T-helper 17 cell (primary cell): ENCODE measurements at regions not wholly inside any gene's neighbourhood (a gene's known extent, or its start where the extent isn't known, plus 50 kb on each side); places are given as distances from the start of the nearest gene placed in this dataset.
"Not testable (repeated sequence)": the region's sequence is repeated elsewhere in the genome, so short reads cannot be mapped to it uniquely, and the experiment has no call there.

Experiments used
- ATAC-seq: fragments of 150-1000 bp; cut with Tn5 transposase; 2 replicates; pipeline ENCODE4 v1.10.0; 2021; ENCODE audit warnings: mild to moderate bottlenecking, moderate library complexity
- DNase-seq, 3 donors: peaks; one replicate each; pipeline versions ENCODE4 v3.0.0 to v3.0.0-alpha.2; 2020 to 2021
- H3K9me3 ChIP-seq: one replicate; pipeline ENCODE4 v1.7.0; 2013; ENCODE audit warnings: low read length, mild to moderate bottlenecking; ENCODE audit not compliant: control insufficient read depth, poor library complexity, severe bottlenecking
- H3K27ac Mint-ChIP-seq: one replicate; pipeline ENCODE4 v1.8.0; 2022; ENCODE audit warnings: mild to moderate bottlenecking, moderate library complexity, mixed read lengths
- H3K27me3 Mint-ChIP-seq: one replicate; pipeline ENCODE4 v1.8.0; 2022; ENCODE audit warnings: mixed read lengths
- H3K36me3 Mint-ChIP-seq: one replicate; pipeline ENCODE4 v1.8.0; 2022; ENCODE audit warnings: low read depth, mixed read lengths
- H3K4me1 Mint-ChIP-seq: one replicate; pipeline ENCODE4 v1.8.0; 2022; ENCODE audit warnings: mild to moderate bottlenecking, mixed read lengths
- H3K4me3 Mint-ChIP-seq: one replicate; pipeline ENCODE4 v1.8.0; 2022; ENCODE audit warnings: mild to moderate bottlenecking, moderate library complexity, mixed read lengths

DNA sequence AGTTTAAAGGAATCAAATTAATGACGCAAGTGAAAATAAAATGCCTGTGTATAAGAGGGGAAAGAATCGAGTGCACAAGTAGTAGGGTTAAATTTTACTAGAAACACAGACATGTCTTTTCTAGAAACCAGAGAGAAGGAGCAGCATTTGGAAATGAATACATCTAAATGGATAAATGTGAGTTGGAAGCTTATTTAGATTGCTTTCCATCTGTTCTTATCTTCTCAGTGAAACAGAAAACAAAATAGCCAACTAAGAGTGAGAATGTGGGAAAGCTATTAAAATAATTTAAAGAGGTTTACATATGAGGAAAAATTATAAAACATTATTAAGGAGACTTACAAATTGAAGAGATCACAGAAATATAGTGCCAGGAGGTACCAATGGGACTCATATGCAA is 1818.9 kb upstream of the FLRT2 start:
- DNase-seq (no peak), ATAC-seq (no peak)
- Mint-ChIP-seq H3K4me1 (no peaks in the 10 kb centered on the region), H3K4me3 (no peak overlapping the region), H3K36me3 (no peaks in the 10 kb centered on the region), H3K27ac (no peak overlapping the region), H3K27me3 (no peaks in the 10 kb centered on the region)
- H3K9me3 ChIP-seq = peaks cover 4% of the 10 kb centered on the region

DNA sequence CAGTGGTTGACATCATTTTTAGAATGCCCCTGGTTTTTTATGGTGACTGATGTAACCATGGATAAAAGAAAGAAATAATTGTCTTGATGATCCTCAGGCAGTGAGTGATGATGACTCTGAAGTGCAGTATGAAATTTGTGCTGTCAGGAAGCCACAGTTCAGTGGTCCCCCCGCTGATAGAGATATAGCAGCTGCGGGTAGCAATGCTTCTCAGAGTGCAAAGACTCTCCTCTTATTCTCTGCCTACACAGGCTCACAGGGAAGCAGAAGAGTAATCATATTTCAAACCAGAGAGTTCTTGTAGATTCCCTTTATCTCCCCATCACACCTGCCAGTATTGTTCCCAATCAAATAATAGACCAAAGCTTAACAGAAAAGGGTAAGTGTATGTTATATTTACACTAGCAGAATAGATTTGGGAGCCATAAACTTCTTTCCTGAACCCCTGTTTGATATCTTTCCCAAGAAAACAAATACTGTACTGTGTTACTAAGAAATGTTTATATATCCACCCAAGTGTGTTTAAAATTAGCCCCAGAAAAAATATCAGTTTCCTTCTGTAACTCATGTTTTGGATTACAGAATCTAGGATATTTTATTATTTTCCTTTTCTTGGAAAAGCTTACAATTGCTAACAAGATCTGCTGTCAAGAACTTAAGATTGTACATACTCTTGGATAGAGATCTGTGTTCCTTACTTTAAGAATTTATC is 1817.4 kb upstream of the FLRT2 start:
- DNase-seq = no peak
- no peaks in the 10 kb centered on the region for H3K27me3 Mint-ChIP-seq
- H3K4me1 Mint-ChIP-seq = no peaks in the 10 kb centered on the region
- H3K27ac Mint-ChIP-seq = no peak overlapping the region
- peaks cover 4% of the 10 kb centered on the region for H3K9me3 ChIP-seq
- H3K4me3 Mint-ChIP-seq = no peak overlapping the region
- H3K36me3 Mint-ChIP-seq = no peaks in the 10 kb centered on the region
- no peak for ATAC-seq

DNA sequence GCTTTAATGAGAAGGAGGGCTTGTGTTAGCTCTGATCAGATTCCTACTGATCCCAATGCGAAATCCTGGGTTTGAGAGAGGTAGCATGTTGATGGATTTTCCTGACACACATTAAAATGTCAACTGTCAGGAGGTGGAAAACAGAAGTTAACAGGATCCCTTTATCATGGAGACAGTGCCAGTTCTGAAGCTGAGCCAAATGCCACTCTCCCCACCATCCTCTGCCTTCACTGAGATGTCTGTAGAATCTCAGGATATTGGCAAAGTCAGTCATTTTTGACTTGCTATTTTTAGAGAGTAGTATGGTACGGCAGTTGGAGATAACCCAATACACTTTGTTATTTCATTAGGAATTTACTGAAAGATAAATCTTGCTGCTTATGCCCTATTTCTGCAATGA is 1816.2 kb upstream of the FLRT2 start:
- no peak overlapping the region for H3K4me3 Mint-ChIP-seq
- DNase-seq (no peak), ATAC-seq (no peak)
- H3K36me3 Mint-ChIP-seq = no peaks in the 10 kb centered on the region
- no peak overlapping the region for H3K27ac Mint-ChIP-seq
- H3K9me3 ChIP-seq = peaks cover 4% of the 10 kb centered on the region
- H3K27me3 Mint-ChIP-seq = no peaks in the 10 kb centered on the region
- H3K4me1 Mint-ChIP-seq = no peaks in the 10 kb centered on the region

DNA sequence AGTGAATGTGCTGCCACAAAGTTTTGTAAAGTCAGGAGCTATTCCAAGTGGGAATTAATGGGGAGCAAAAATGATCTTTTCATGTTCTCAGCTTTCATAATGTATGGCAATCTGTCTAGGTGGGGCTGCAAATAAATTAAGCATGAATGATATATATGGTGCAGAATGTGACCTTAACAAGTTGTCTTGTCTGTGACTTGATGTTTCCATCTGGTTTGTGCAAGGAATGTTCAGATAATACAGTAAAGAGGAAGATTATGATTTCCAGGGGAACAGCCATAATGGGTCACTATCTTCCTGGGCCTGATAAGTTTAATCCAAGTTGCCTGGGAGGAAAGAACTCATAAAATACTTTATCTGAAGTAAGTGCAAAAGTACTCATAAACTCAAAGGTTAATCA is 1815.8 kb upstream of the FLRT2 start:
- no peaks in the 10 kb centered on the region for H3K36me3 Mint-ChIP-seq
- H3K27me3 Mint-ChIP-seq = no peaks in the 10 kb centered on the region

DNA sequence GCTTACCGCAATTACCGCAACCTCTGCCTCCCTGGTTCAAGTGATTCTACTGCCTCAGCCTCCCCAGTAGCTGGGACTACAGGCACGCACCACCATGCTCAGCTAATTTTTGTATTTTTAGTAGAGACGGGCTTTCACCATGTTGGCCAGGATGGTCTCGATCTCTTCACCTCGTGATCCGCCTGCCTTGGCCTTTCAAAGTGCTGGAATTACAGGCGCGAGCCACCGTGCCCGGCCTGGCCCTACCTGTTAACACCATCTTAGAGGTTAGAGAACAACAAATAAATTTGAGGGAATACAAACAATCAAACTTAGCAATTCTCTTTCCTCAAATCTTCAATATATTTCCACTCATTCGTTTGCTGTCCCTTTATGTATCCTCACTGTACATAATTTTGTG is 1810.5 kb upstream of the FLRT2 start:
- not testable (repeated sequence) for H3K27me3 Mint-ChIP-seq, H3K9me3 ChIP-seq, H3K4me3 Mint-ChIP-seq, H3K27ac Mint-ChIP-seq, DNase-seq, ATAC-seq, H3K36me3 Mint-ChIP-seq, H3K4me1 Mint-ChIP-seq

More for the DNA sequence above, 1815.8 kb upstream of the FLRT2 start:
- DNase-seq = no peak
- Mint-ChIP-seq H3K27ac (no peak overlapping the region), H3K4me1 (no peaks in the 10 kb centered on the region), H3K4me3 (no peak overlapping the region)
- peaks cover under 1% of the 10 kb centered on the region for H3K9me3 ChIP-seq
- no peak for ATAC-seq

DNA sequence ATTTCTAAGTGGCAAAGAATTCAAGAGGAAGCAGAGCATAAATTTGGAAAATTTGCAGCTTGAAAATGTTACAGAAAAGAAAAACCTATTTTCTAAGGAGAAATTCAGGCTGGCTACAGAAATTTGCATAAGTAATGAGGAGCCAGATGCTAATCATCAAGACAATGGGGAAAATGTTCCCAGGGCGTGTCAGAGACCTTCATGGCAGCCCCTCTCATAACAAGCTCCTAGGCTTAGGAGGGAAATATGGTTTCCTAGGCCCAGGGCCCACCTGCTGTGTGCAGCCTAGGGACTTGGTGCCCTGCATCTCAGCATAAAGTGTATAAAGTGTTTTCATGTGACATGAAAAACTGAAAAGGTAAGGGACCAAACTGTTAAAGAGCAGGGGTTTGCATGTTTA is 1796.3 kb upstream of the FLRT2 start:
- H3K27me3 Mint-ChIP-seq = no peaks in the 10 kb centered on the region
- no peak overlapping the region for H3K4me3 Mint-ChIP-seq
- no peaks in the 10 kb centered on the region for H3K4me1 Mint-ChIP-seq
- DNase-seq = no peak
- ATAC-seq = no peak
- H3K27ac Mint-ChIP-seq = no peak overlapping the region
- no peaks in the 10 kb centered on the region for H3K9me3 ChIP-seq
- no peaks in the 10 kb centered on the region for H3K36me3 Mint-ChIP-seq

DNA sequence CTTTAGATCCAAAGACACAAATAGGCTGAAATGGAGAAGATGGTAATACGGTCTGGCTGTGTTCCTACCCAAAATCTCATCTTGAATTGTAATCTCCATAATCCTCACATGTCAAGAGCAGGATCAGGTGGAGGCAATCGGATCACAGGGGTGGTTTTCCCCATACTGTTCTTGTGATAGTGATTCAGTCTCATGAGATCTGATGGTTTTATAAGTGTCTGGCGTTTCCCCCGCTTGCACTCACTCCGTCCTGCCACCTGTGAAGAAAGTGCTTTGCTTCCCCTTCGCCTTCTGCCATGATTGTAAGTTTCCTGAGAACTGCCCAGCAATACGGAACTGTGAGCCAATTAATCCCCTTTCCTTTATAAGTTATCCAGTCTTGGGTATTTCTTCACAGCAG is 1795.5 kb upstream of the FLRT2 start:
- no peak for ATAC-seq
- H3K9me3 ChIP-seq = no peaks in the 10 kb centered on the region
- no peak for DNase-seq
- H3K36me3 Mint-ChIP-seq = no peaks in the 10 kb centered on the region
- no peaks in the 10 kb centered on the region for H3K27me3 Mint-ChIP-seq
- no peaks in the 10 kb centered on the region for H3K4me1 Mint-ChIP-seq
- H3K27ac Mint-ChIP-seq = no peak overlapping the region
- no peak overlapping the region for H3K4me3 Mint-ChIP-seq

DNA sequence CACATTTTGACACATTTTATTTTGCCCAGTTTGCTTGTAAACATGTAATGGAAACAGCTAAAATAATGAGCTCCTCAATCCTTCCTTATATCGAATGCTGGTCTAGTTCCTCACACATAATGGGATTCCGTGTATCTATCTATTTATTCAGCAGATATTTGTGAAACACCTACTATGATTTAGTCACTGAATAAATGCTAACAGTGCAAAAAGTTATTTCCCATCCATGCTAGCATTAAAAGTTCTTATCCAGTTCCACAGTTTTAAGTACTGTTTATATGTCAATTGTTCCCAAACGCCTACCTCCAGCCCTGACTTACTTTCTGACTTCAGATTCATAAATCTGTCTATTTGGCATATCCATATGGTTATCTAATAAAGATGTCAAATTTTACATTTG is 1788.7 kb upstream of the FLRT2 start:
- no peaks in the 10 kb centered on the region for H3K9me3 ChIP-seq
- no peak overlapping the region for H3K4me3 Mint-ChIP-seq
- no peak for DNase-seq
- no peaks in the 10 kb centered on the region for H3K4me1 Mint-ChIP-seq
- no peaks in the 10 kb centered on the region for H3K27me3 Mint-ChIP-seq
- no peaks in the 10 kb centered on the region for H3K36me3 Mint-ChIP-seq
- H3K27ac Mint-ChIP-seq = no peak overlapping the region
- ATAC-seq = no peak

DNA sequence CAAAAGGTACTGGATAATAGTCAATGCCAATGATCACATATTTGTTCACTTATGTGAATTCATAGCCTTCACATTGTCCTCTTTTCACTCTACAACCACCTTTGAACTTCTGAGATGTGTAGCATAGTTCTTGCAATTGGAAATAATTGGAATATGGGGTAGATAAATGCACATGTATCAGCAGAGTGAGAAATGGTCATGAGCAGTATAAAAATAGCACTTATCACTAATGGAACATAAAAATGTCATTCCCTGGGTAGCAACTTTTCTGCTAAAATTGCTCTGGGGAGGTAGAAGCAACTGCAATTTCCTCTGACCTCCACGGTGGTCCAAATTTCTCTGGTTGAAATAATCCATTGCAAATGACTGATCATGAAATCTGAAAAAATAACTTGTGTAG is 1785.7 kb upstream of the FLRT2 start:
- Mint-ChIP-seq H3K36me3 (no peaks in the 10 kb centered on the region), H3K4me1 (no peaks in the 10 kb centered on the region), H3K4me3 (no peak overlapping the region), H3K27me3 (no peaks in the 10 kb centered on the region), H3K27ac (no peak overlapping the region)
- ATAC-seq (no peak), DNase-seq (no peak)
- H3K9me3 ChIP-seq = no peaks in the 10 kb centered on the region

DNA sequence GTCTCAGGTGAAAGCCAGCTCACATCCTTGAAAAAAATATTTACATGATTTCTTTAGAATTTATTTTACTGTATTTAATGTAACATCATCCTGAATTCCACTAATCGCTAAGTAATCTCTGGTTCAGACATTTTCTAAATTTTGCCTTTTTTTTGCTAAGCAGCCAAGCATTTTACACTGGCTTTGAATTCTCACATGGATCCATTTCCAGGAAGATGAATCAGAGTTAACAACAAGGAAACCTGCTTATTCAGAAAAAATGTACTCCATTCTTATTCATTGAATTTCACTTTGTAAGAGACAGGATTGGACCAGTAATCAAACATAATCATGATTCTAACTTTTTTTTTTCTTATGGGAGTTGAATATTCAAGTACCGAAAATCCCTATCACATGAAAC is 1785.1 kb upstream of the FLRT2 start:
- ATAC-seq = no peak
- Mint-ChIP-seq H3K27ac (no peak overlapping the region), H3K4me1 (no peaks in the 10 kb centered on the region)

DNA sequence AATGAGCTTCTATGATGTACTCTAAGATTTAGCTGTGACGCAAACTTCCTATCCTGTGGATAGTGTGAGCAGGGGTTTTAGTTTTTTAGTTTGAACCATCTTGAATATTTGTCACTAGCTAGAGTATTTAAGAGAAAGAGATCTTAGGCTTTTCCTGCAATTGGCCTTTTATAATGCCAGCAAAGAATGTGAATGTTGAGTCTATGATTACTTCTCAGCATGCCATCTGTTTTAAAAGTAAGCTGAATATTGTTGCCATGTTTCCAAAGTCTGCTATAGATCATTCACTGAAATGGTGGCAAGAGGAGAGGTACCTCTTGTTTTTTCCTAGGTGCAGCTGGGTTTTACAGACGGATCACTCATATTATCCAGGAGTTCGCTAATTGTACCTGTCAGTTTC is 1783.6 kb upstream of the FLRT2 start:
- DNase-seq = no peak
- ATAC-seq = no peak
- H3K4me1 Mint-ChIP-seq = no peaks in the 10 kb centered on the region
- H3K27me3 Mint-ChIP-seq = no peaks in the 10 kb centered on the region
- H3K36me3 Mint-ChIP-seq = no peaks in the 10 kb centered on the region
- H3K27ac Mint-ChIP-seq = no peak overlapping the region
- no peaks in the 10 kb centered on the region for H3K9me3 ChIP-seq
- no peak overlapping the region for H3K4me3 Mint-ChIP-seq

More for the DNA sequence above, 1785.1 kb upstream of the FLRT2 start:
- no peak for DNase-seq
- Mint-ChIP-seq H3K36me3 (no peaks in the 10 kb centered on the region), H3K4me3 (no peak overlapping the region), H3K27me3 (no peaks in the 10 kb centered on the region)
- no peaks in the 10 kb centered on the region for H3K9me3 ChIP-seq

DNA sequence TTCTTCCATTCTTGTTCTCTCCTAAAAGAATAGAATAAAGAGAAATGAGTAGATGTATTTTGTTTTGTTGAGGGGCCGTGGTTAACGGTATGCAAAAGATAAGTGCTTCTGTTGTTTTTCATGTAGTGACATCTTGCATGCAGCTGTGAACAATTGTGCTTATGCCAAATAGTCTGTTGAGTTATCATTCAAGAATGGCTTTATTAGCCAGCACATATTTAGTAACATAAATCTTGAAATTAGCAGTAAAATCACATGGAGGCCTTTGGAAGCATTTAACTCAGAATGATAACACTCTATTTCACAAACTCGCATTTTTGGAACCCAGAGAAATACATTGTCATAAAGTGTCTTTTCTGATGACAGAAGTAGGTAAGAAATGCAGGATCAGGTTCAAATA is 1772.0 kb upstream of the FLRT2 start:
- H3K9me3 ChIP-seq = peaks cover 3% of the 10 kb centered on the region
- no peaks in the 10 kb centered on the region for H3K36me3 Mint-ChIP-seq
- H3K27me3 Mint-ChIP-seq = no peaks in the 10 kb centered on the region
- H3K4me3 Mint-ChIP-seq = no peak overlapping the region
- H3K4me1 Mint-ChIP-seq = no peaks in the 10 kb centered on the region
- no peak overlapping the region for H3K27ac Mint-ChIP-seq
- DNase-seq = no peak
- ATAC-seq = no peak

DNA sequence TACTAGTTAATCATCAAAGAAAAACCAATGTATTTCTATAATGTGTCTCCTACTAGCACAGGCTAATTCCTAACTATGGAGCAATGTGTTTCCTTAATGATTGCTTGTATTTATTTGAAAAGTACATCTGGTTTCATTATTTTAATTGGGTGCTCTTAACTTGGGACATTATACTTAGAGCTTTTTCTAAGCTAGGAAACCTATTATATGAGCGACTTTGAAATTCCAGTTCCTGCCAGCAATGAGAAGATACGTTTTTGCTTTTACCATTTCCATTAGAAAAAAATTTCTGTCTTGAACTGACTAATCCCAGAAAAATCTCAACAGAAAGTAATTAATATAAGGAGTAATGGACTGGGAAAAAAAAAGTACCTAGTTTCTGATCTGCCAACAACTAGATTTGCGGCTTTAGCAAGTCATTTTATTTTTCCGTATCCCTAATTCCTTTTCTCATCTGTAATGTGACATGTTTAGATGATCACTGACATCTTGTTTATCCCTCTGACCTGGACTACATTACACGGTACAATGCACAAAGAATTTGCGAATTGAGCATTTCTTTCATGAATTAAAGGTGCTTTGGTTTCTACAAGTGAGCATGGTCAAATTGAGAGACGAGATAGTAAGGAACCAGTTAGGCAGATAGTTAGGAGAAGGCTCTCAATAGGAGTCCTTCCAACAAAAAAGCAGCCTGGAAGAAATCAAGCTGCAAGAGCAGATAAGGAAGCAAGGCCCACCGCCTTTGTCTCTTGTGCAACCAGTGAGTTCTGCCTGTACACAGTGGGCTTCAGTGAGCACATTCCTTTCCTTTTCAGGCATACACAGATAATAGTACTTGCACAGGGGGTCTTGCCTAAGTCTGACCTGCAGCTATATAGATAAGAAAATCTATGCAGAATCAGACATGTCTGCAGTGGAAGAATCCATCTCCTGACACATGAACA is 1765.0 kb upstream of the FLRT2 start:
- Mint-ChIP-seq H3K4me3 (no peak overlapping the region), H3K27ac (no peak overlapping the region), H3K4me1 (no peaks in the 10 kb centered on the region), H3K27me3 (no peaks in the 10 kb centered on the region), H3K36me3 (no peaks in the 10 kb centered on the region)
- H3K9me3 ChIP-seq = no peaks in the 10 kb centered on the region
- DNase-seq (no peak), ATAC-seq (no peak)

DNA sequence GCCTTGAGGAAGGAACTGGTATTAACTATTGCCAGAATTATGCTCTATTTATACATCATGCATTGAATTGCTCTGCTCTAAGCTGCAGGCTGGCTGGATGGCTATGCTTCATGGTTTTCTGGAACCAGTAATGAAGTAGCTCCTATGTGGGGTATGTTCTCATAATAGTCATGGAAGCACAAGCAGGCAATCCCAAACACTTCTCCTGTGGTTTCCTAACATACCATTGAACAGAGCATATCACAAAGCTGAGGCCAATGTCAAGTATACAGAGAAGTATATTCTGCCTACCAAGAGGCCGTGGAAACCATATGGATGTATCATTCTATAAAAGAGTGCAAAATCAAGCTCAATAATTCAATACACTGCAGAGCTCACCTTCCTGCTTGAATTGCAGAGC is 1752.4 kb upstream of the FLRT2 start:
- no peaks in the 10 kb centered on the region for H3K27me3 Mint-ChIP-seq
- H3K27ac Mint-ChIP-seq = no peak overlapping the region
- no peaks in the 10 kb centered on the region for H3K9me3 ChIP-seq
- no peak overlapping the region for H3K4me3 Mint-ChIP-seq
- no peaks in the 10 kb centered on the region for H3K36me3 Mint-ChIP-seq
- ATAC-seq = no peak
- no peak for DNase-seq
- no peaks in the 10 kb centered on the region for H3K4me1 Mint-ChIP-seq
